Right cardiac atrium (tissue), 5 donors: ENCODE measurements at regions not wholly inside any gene's neighbourhood (a gene's known extent, or its start where the extent isn't known, plus 50 kb on each side); places are given as distances from the start of the nearest gene placed in this dataset.
"Not testable (repeated sequence)": the region's sequence is repeated elsewhere in the genome, so short reads cannot be mapped to it uniquely, and the experiment has no call there.

Experiments used
- ATAC-seq, 2 donors: fragments of 200-7000 bp; cut with Tn5 transposase; one replicate each; pipeline versions ENCODE4 v1.8.0 to v1.9.1; 2020; ENCODE audit warnings: moderate library complexity in 2 of 2, mild to moderate bottlenecking in 1 of 2
- DNase-seq, 3 donors: peaks; one replicate each; pipeline ENCODE4 v3.0.0-alpha.2; 2020
- H3K27ac ChIP-seq: one replicate; pipeline ENCODE4 v1.5.1; 2013; ENCODE audit warnings: mild to moderate bottlenecking, low read length, control low read depth, moderate library complexity
- H3K27me3 ChIP-seq: one replicate; pipeline ENCODE4 v1.6.1; 2013; ENCODE audit not compliant: control insufficient read depth, insufficient read depth
- H3K4me1 ChIP-seq: one replicate; pipeline ENCODE4 v1.6.1; 2013; ENCODE audit warnings: low read length; ENCODE audit not compliant: control insufficient read depth, insufficient read depth
- H3K4me3 ChIP-seq: one replicate; pipeline ENCODE4 v1.5.1; 2013; ENCODE audit warnings: low read length, control low read depth
- H3K9me3 ChIP-seq: one replicate; pipeline ENCODE4 v1.6.1; 2013; ENCODE audit warnings: low read length; ENCODE audit not compliant: control insufficient read depth
- WGBS: extraction: QIAGEN DNeasy Blood & Tissue Kit; methylation state at CpG from one replicate; pipeline ENCODE4 v1.1.7; 2013; 5-methylcytosine and 5-hydroxymethylcytosine counted together
- intact Hi-C, 4 donors: fragments of 100-400 bp; cut with DNase I; formaldehyde crosslinking; loops; one replicate each; pipeline versions ENCODE4 v1.11.0 to v1.14.0; 2022 to 2023
- donor health status: healthy with polysubstance abuse.
- donor health status: DM: no; HTN: yes; CAD: no.
- donor health status: DM: no; HTN: no; CAD: no.
- donor health status: DM: no; HTN: yes; CAD: no; lungs with severe emphysema.
- donor health status: DM: yes; HTN: yes; CAD: no.

- DNase-seq (no peak), ATAC-seq (no peak)
- H3K4me1 ChIP-seq, result no peaks in the 10 kb centered on the region
- intact Hi-C loops, result no loop called here
- H3K4me3 ChIP-seq, result no peak overlapping the region
- no peak overlapping the region for H3K27ac ChIP-seq
- H3K9me3 ChIP-seq, result no peaks in the 10 kb centered on the region
- 29% methylated on average over 1 of the region's 1 CpG for WGBS
- H3K27me3 ChIP-seq, result no peaks in the 10 kb centered on the region
Observed at GRCh38 chr7:79673421-79673820, 220.0 kb upstream of the MAGI2 start.

GRCh38 chr7:79668292-79668691 is 214.8 kb upstream of the MAGI2 start:
- H3K4me3 ChIP-seq, result no peak overlapping the region
- no peaks in the 10 kb centered on the region for H3K27me3 ChIP-seq
- H3K9me3 ChIP-seq, result no peaks in the 10 kb centered on the region
- H3K4me1 ChIP-seq, result no peaks in the 10 kb centered on the region
- no peak for ATAC-seq
- 33% methylated on average over 3 of the region's 3 CpGs for WGBS
- intact Hi-C loops, result no loop called here
- H3K27ac ChIP-seq, result no peak overlapping the region
- no peak for DNase-seq

- Histone ChIP-seq H3K4me3 (no peak overlapping the region), H3K4me1 (no peaks in the 10 kb centered on the region), H3K27me3 (no peaks in the 10 kb centered on the region), H3K27ac (no peak overlapping the region), H3K9me3 (no peaks in the 10 kb centered on the region)
- 75% methylated on average over 3 of the region's 3 CpGs for WGBS
- intact Hi-C loops, result no loop called here
- DNase-seq, result no peak
- no peak for ATAC-seq
Observed at GRCh38 chr7:79666472-79666871, 213.0 kb upstream of the MAGI2 start.

GRCh38 chr7:79664884-79665676 is 211.6 kb upstream of the MAGI2 start:
- no peak overlapping the region for H3K27ac ChIP-seq
- H3K4me1 ChIP-seq, result no peaks in the 10 kb centered on the region

GRCh38 chr7:79658304-79658703 is 204.8 kb upstream of the MAGI2 start:
- DNase-seq, result no peak
- intact Hi-C loops, result no loop called here
- Histone ChIP-seq H3K4me1 (no peaks in the 10 kb centered on the region), H3K9me3 (no peaks in the 10 kb centered on the region), H3K4me3 (no peak overlapping the region), H3K27ac (no peak overlapping the region), H3K27me3 (no peaks in the 10 kb centered on the region)
- ATAC-seq, result no peak

More at GRCh38 chr7:79664884-79665676, 211.6 kb upstream of the MAGI2 start:
- 72% methylated on average over 2 of the region's 2 CpGs for WGBS
- Histone ChIP-seq H3K27me3 (no peaks in the 10 kb centered on the region), H3K9me3 (no peaks in the 10 kb centered on the region), H3K4me3 (no peak overlapping the region)
- ATAC-seq (peak; percentile 58 to 85), DNase-seq (peak in 2 of 3 donors; percentile 29 to 52)
- intact Hi-C loops, result no loop called here

GRCh38 chr7:79653136-79653631 is 199.7 kb upstream of the MAGI2 start:
- Histone ChIP-seq H3K27ac (no peak overlapping the region), H3K27me3 (no peaks in the 10 kb centered on the region), H3K9me3 (no peaks in the 10 kb centered on the region), H3K4me3 (no peak overlapping the region), H3K4me1 (no peaks in the 10 kb centered on the region)
- intact Hi-C loops, result no loop called here
- 86% methylated on average over 2 of the region's 2 CpGs for WGBS
- ATAC-seq (no peak), DNase-seq (no peak)

GRCh38 chr7:79652619-79653018 is 199.2 kb upstream of the MAGI2 start:
- intact Hi-C loops, result no loop called here
- ATAC-seq, result no peak
- WGBS, result 31% methylated on average over 2 of the region's 2 CpGs

GRCh38 chr7:79647711-79648110 is 194.2 kb upstream of the MAGI2 start:
- Histone ChIP-seq H3K4me1 (no peaks in the 10 kb centered on the region), H3K4me3 (no peak overlapping the region), H3K27me3 (no peaks in the 10 kb centered on the region), H3K9me3 (no peaks in the 10 kb centered on the region), H3K27ac (no peak overlapping the region)
- DNase-seq (peak in 1 of 3 donors; percentile 6), ATAC-seq (no peak)
- 92% methylated on average over 8 of the region's 8 CpGs for WGBS
- intact Hi-C loops, result no loop called here

More at GRCh38 chr7:79652619-79653018, 199.2 kb upstream of the MAGI2 start:
- H3K27me3 ChIP-seq, result no peaks in the 10 kb centered on the region
- no peak for DNase-seq
- no peak overlapping the region for H3K27ac ChIP-seq
- no peak overlapping the region for H3K4me3 ChIP-seq
- no peaks in the 10 kb centered on the region for H3K9me3 ChIP-seq
- H3K4me1 ChIP-seq, result no peaks in the 10 kb centered on the region

GRCh38 chr7:79646278-79646677 is 192.8 kb upstream of the MAGI2 start:
- H3K27me3 ChIP-seq, result no peaks in the 10 kb centered on the region
- H3K4me3 ChIP-seq, result no peak overlapping the region
- H3K4me1 ChIP-seq, result no peaks in the 10 kb centered on the region
- DNase-seq, result no peak
- 88% methylated on average over 4 of the region's 4 CpGs for WGBS
- no peaks in the 10 kb centered on the region for H3K9me3 ChIP-seq
- intact Hi-C loops, result no loop called here
- ATAC-seq, result no peak
- H3K27ac ChIP-seq, result no peak overlapping the region

GRCh38 chr7:79636849-79637248 is 183.4 kb upstream of the MAGI2 start:
- H3K27ac ChIP-seq, result no peak overlapping the region
- H3K9me3 ChIP-seq, result no peaks in the 10 kb centered on the region
- DNase-seq (no peak), ATAC-seq (no peak)
- no peaks in the 10 kb centered on the region for H3K27me3 ChIP-seq
- intact Hi-C loops, result no loop called here
- no peaks in the 10 kb centered on the region for H3K4me1 ChIP-seq
- no peak overlapping the region for H3K4me3 ChIP-seq

- DNase-seq, H3K4me1 ChIP-seq, H3K27me3 ChIP-seq, intact Hi-C loops, H3K27ac ChIP-seq, H3K4me3 ChIP-seq, ATAC-seq, H3K9me3 ChIP-seq: not testable (repeated sequence)
Observed at GRCh38 chr7:79625921-79626320, 172.5 kb upstream of the MAGI2 start.

GRCh38 chr7:79624336-79624735 is 170.9 kb upstream of the MAGI2 start:
- Histone ChIP-seq H3K4me3 (no peak overlapping the region), H3K27me3 (no peaks in the 10 kb centered on the region), H3K27ac (no peak overlapping the region), H3K9me3 (no peaks in the 10 kb centered on the region), H3K4me1 (no peaks in the 10 kb centered on the region)
- DNase-seq (no peak), ATAC-seq (no peak)
- intact Hi-C loops, result no loop called here
